HCT116 (cell line): ENCODE measurements at regions not wholly inside any gene's neighbourhood (a gene's known extent, or its start where the extent isn't known, plus 50 kb on each side); places are given as distances from the start of the nearest gene placed in this dataset.

Experiments used
- ATAC-seq: fragments of 200-7000 bp; cut with Tn5 transposase; 2 replicates; pipeline ENCODE4 v1.9.1; 2020; ENCODE audit warnings: mild to moderate bottlenecking, moderate library complexity
- BruUV-seq: library from RNA; stranded (reverse); fragments of 400-500 nt; replicated peaks from 2 replicates; lab custom pipeline; 2021; lab: Mats Ljungman, UMichigan
- CTCF ChIA-PET: fragments of 300-600 bp; sonication (Branson Sonifier 250); formaldehyde crosslinking; loops from one replicate; lab custom pipeline; 2021; ENCODE audit warnings: antibody characterized with exemption; lab: Charles Lee
- POLR2A ChIA-PET: fragments of 300-600, 350-600 bp; sonication (Branson Sonifier 250); formaldehyde crosslinking; loops from one replicate; lab custom pipeline; 2021; ENCODE audit warnings: antibody characterized with exemption; lab: Charles Lee
- RAD21 ChIA-PET, 2 experiments: fragments of 300-600 bp; sonication (Branson Sonifier 250); formaldehyde crosslinking; loops; one replicate each; lab custom pipeline; 2023; ENCODE audit warnings: low total read pairs in 2 of 2; ENCODE audit not compliant: uncharacterized antibody in 2 of 2, unreplicated experiment in 2 of 2, low non-redundant PET in 1 of 2; lab: Charles Lee
- DNase-seq: peaks from one replicate; pipeline ENCODE4 v3.0.0-alpha.2; 2010; ENCODE audit warnings: low read depth, low spot score
- H2AFZ ChIP-seq: fragments of 200-600 bp; shearing (Covaris generic), sonication (generic); 2 replicates; pipeline ENCODE4 v1.6.1; 2017; ENCODE audit warnings: low read depth, mixed run types, mixed read lengths, antibody characterized with exemption, low read length; ENCODE audit not compliant: poor library complexity, severe bottlenecking
- H3K27ac ChIP-seq: 2 replicates; pipeline ENCODE4 v1.5.1; 2012; ENCODE audit warnings: low read depth, low read length
- H3K27me3 ChIP-seq: fragments of 200-600 bp; sonication (generic); 2 replicates; pipeline ENCODE4 v1.6.1; 2016; ENCODE audit warnings: mixed run types, low read length, mixed read lengths; ENCODE audit not compliant: insufficient read depth
- H3K36me3 ChIP-seq, 2 experiments: fragments of 200-500 bp in 1 of 2; fragments of 200-600 bp in 1 of 2; sonication (Bioruptor generic) in 1 of 2; sonication (generic) in 1 of 2; 2 replicates each; pipeline versions ENCODE4 v1.5.1 to v1.6.1; 2014 to 2016; ENCODE audit warnings: low read length in 2 of 2, inconsistent platforms in 1 of 2, mixed read lengths in 1 of 2, mixed run types in 1 of 2; ENCODE audit not compliant: insufficient read depth in 2 of 2, control insufficient read depth in 1 of 2
- H3K4me1 ChIP-seq, 2 experiments: fragments of 200-600 bp in 1 of 2; sonication (generic) in 1 of 2; 2 replicates each; pipeline versions ENCODE4 v1.5.1 to v1.6.1; 2012 to 2017; ENCODE audit warnings: low read length in 2 of 2, inconsistent platforms in 1 of 2, mild to moderate bottlenecking in 1 of 2, mixed read lengths in 1 of 2, mixed run types in 1 of 2, moderate library complexity in 1 of 2; ENCODE audit not compliant: insufficient read depth in 2 of 2, control insufficient read depth in 1 of 2
- H3K4me2 ChIP-seq: fragments of 200-600 bp; sonication (generic); 2 replicates; pipeline ENCODE4 v1.6.1; 2017; ENCODE audit warnings: mixed run types, low read length, mixed read lengths
- H3K4me3 ChIP-seq, 2 experiments: fragments of 200-600 bp in 1 of 2; sonication (generic) in 1 of 2; replicated peaks in 1 of 2; 2 replicates each; pipeline ENCODE4 v1.5.1; 2011 to 2016; ENCODE audit warnings: low read length in 2 of 2, control low read depth in 1 of 2, low read depth in 1 of 2, mild to moderate bottlenecking in 1 of 2, mixed read lengths in 1 of 2, mixed run types in 1 of 2
- H3K79me2 ChIP-seq: fragments of 200-600 bp; sonication (generic); 2 replicates; pipeline ENCODE4 v1.6.1; 2017; ENCODE audit warnings: mild to moderate bottlenecking, mixed run types, low read length, moderate library complexity, mixed read lengths; ENCODE audit not compliant: insufficient read depth
- H3K9ac ChIP-seq: fragments of 200-600 bp; sonication (generic); 2 replicates; pipeline ENCODE4 v1.6.1; 2016; ENCODE audit warnings: low read length, mixed read lengths
- H3K9me2 ChIP-seq: fragments of 200-600 bp; sonication (generic), shearing (Covaris generic); 2 replicates; pipeline ENCODE4 v1.6.1; 2017; ENCODE audit warnings: mixed run types, mild to moderate bottlenecking, moderate library complexity; ENCODE audit not compliant: insufficient read depth
- H3K9me3 ChIP-seq, 2 experiments: fragments of 200-500 bp in 1 of 2; fragments of 200-600 bp in 1 of 2; sonication (Bioruptor generic) in 1 of 2; sonication (generic) in 1 of 2; 2 replicates each; pipeline ENCODE4 v1.6.1; 2014 to 2017; ENCODE audit warnings: low read length in 2 of 2, mixed read lengths in 2 of 2, inconsistent platforms in 1 of 2, low read depth in 1 of 2, mild to moderate bottlenecking in 1 of 2, mixed run types in 1 of 2, moderate library complexity in 1 of 2; ENCODE audit not compliant: control insufficient read depth in 1 of 2, insufficient read depth in 1 of 2
- H4K20me1 ChIP-seq: fragments of 200-600 bp; sonication (generic), shearing (Covaris generic); 2 replicates; pipeline ENCODE4 v1.6.1; 2017; ENCODE audit warnings: mixed run types, mild to moderate bottlenecking, moderate library complexity; ENCODE audit not compliant: insufficient read depth
- CBX3 ChIP-seq: IDR thresholded peaks from 2 replicates; pipeline ENCODE4 v1.6.1; 2012; ENCODE audit warnings: low read depth
- CEBPB ChIP-seq: IDR thresholded peaks from 2 replicates; pipeline ENCODE4 v1.6.1; 2012; ENCODE audit warnings: low read depth
- CTCF ChIP-seq, 3 experiments: fragments of 200-600 bp in 1 of 3; sonication (generic) in 1 of 3; IDR thresholded peaks in 2 of 3; conservative IDR thresholded peaks in 1 of 3; 2 replicates each; pipeline ENCODE4 v1.5.1; 2012 to 2017; ENCODE audit warnings: low read depth in 2 of 3, low read length in 2 of 3, antibody characterized with exemption in 1 of 3, borderline replicate concordance in 1 of 3, control low read depth in 1 of 3, mild to moderate bottlenecking in 1 of 3, mixed read lengths in 1 of 3, mixed run types in 1 of 3, moderate library complexity in 1 of 3; ENCODE audit not compliant: insufficient read depth in 1 of 3
- EGR1 ChIP-seq: IDR thresholded peaks from 2 replicates; pipeline ENCODE4 v1.6.1; 2012; ENCODE audit warnings: low read depth
- ELF1 ChIP-seq: IDR thresholded peaks from 2 replicates; pipeline ENCODE4 v1.6.1; 2012; ENCODE audit warnings: low read depth, borderline replicate concordance
- EZH2 ChIP-seq: fragments of 200-600 bp; sonication (generic); IDR thresholded peaks from 2 replicates; pipeline ENCODE4 v1.6.1; 2017; ENCODE audit warnings: antibody characterized with exemption, mixed run types
- EZH2phosphoT487 ChIP-seq: fragments of 200-600 bp; IDR thresholded peaks from 2 replicates; pipeline ENCODE4 v1.6.1; 2018; ENCODE audit warnings: antibody characterized with exemption, borderline replicate concordance
- FOSL1 ChIP-seq: IDR thresholded peaks from 2 replicates; pipeline ENCODE4 v1.6.1; 2012; ENCODE audit warnings: low read depth
- JUND ChIP-seq: IDR thresholded peaks from 2 replicates; pipeline ENCODE4 v1.6.1; 2012
- MAX ChIP-seq: IDR thresholded peaks from 2 replicates; pipeline ENCODE4 v1.6.1; 2012
- POLR2A ChIP-seq: IDR thresholded peaks from 2 replicates; pipeline ENCODE4 v1.7.0; 2011; ENCODE audit warnings: borderline replicate concordance; ENCODE audit not compliant: insufficient read depth, insufficient read length; ENCODE audit errors: extremely low read depth
- RAD21 ChIP-seq: IDR thresholded peaks from 2 replicates; pipeline ENCODE4 v1.6.1; 2012; ENCODE audit warnings: low read depth, mild to moderate bottlenecking
- SIN3A ChIP-seq: IDR thresholded peaks from 2 replicates; pipeline ENCODE4 v1.6.1; 2012; ENCODE audit warnings: low read depth
- SP1 ChIP-seq: IDR thresholded peaks from 2 replicates; pipeline ENCODE4 v1.6.1; 2012; ENCODE audit warnings: low read depth
- ZFX ChIP-seq: fragments of 450-650 bp; IDR thresholded peaks from 2 replicates; pipeline ENCODE4 v1.6.1; 2017
- intact Hi-C: fragments of 100-400 bp; cut with micrococcal nuclease; formaldehyde crosslinking; loops from 2 replicates; pipeline ENCODE4 v1.10.0; 2022

GRCh38 chr14:61992926-61993325 lies 230.7 kb downstream of the SNAPC1 start:
- POLR2A ChIA-PET: no interaction called here
- ATAC-seq (no peak), DNase-seq (no peak)
- intact Hi-C loops: no loop called here
- Histone ChIP-seq H3K9ac (no peak overlapping the region), H3K4me1 (no peaks in the 10 kb centered on the region), H3K79me2 (no peaks in the 10 kb centered on the region), H3K27ac (no peak overlapping the region), H3K4me2 (no peak overlapping the region), H3K9me2 (no peaks in the 10 kb centered on the region), H3K27me3 (peaks cover 45% of the 10 kb centered on the region), H2AFZ (no peak overlapping the region), H4K20me1 (no peaks in the 10 kb centered on the region), H3K36me3 (no peaks in the 10 kb centered on the region), H3K9me3 (no peaks in the 10 kb centered on the region), H3K4me3 (no peak overlapping the region)
- CTCF ChIA-PET: no interaction called here
- no peak for TF ChIP-seq SIN3A
- no peak for TF ChIP-seq POLR2A
- no peak for TF ChIP-seq SP1
- no peak for TF ChIP-seq EZH2phosphoT487
- no peak for TF ChIP-seq CEBPB
- no peak for TF ChIP-seq ZFX
- TF ChIP-seq JUND: no peak
- no peak for TF ChIP-seq EGR1
- no peak for TF ChIP-seq CTCF (IDR thresholded peaks at IDR 0.05 in 2 of 3, conservative IDR thresholded peaks at IDR 0.05 in 1 of 3; ENCODE audit: borderline replicate concordance in 1 of 3, insufficient read depth in 1 of 3, low read depth in 2 of 3, low read length in 2 of 3)
- TF ChIP-seq RAD21: no peak
- TF ChIP-seq MAX: no peak
- no peak for TF ChIP-seq CBX3
- no peak for TF ChIP-seq EZH2
- TF ChIP-seq ELF1: no peak
- no peak for TF ChIP-seq FOSL1
- RAD21 ChIA-PET: no interaction called here
- BruUV-seq: no TSS peak
